NCI-H2227 treated with DMSO at 0.1 percent for 48 hours (cell line): ENCODE measurements at regions not wholly inside any gene's neighbourhood (a gene's known extent, or its start where the extent isn't known, plus 50 kb on each side); places are given as distances from the start of the nearest gene placed in this dataset.

Experiments used
- DNase-seq: peaks from one replicate; lab custom pipeline; 2025; lab: John Stamatoyannopoulos, UW

GRCh38 chr1:8115031-8115768 lies 89.1 kb upstream of the ERRFI1 start:
- DNase-seq: no peak

GRCh38 chr1:8113262-8114220 lies 87.4 kb upstream of the ERRFI1 start:
- no peak for DNase-seq

DNA sequence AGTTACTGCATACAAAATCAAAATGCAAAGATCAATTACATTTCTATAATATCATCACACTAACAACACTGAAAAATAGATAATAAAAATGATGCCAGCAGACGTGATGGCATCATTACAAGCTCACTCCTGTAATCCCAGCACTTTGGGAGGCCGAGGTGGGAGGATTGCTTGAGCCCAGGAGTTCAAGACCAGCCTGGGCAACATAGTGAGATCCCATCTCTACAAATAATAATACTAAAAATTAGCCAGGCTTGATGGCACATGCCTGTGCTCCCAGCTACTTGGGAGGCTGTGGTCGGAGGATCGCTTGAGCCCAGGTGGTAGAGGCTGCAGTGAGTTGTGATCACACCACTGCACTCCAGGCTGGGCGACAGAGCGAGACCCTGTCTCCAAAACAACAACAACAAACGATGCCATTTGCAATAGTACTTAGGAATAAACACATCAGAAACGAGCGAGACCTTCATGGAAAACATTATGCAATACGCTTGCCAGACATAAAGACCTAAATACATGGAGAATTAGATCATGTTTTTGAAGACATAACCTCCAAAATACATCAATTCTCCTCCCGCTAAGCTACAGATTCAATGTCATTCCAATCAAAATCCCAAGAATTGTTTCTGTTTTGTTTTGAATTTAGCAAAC lies 86.6 kb upstream of the ERRFI1 start:
- DNase-seq: no peak

GRCh38 chr1:8111560-8111959 lies 85.5 kb upstream of the ERRFI1 start:
- no peak for DNase-seq

GRCh38 chr1:8109216-8109615 lies 83.1 kb upstream of the ERRFI1 start:
- DNase-seq: no peak

DNA sequence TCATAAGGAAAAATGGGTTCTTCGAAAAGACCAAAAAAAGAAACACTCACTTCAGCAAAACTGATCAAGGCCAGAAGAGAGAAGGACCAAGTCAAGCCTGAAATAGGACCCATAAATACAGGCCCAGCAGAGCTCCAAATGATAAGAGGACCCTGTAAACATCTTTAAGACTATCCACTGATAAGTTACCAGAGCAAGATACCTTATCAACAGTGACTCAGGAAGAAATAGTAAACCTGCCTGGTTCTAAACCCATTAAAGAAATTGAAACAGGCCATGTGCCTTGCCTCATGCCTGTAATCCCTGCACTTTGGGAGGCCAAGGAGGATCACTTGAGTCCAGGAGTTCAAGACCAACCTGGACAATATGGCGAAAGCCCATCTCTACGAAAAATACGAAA lies 81.8 kb upstream of the ERRFI1 start:
- DNase-seq: no peak

GRCh38 chr1:8104278-8105236 lies 78.4 kb upstream of the ERRFI1 start:
- no peak for DNase-seq

- DNase-seq: no peak
Observed at GRCh38 chr1:8097908-8098307, 71.8 kb upstream of the ERRFI1 start.

GRCh38 chr1:8097077-8097799 lies 71.1 kb upstream of the ERRFI1 start:
- peak; percentile 33 for DNase-seq

DNA sequence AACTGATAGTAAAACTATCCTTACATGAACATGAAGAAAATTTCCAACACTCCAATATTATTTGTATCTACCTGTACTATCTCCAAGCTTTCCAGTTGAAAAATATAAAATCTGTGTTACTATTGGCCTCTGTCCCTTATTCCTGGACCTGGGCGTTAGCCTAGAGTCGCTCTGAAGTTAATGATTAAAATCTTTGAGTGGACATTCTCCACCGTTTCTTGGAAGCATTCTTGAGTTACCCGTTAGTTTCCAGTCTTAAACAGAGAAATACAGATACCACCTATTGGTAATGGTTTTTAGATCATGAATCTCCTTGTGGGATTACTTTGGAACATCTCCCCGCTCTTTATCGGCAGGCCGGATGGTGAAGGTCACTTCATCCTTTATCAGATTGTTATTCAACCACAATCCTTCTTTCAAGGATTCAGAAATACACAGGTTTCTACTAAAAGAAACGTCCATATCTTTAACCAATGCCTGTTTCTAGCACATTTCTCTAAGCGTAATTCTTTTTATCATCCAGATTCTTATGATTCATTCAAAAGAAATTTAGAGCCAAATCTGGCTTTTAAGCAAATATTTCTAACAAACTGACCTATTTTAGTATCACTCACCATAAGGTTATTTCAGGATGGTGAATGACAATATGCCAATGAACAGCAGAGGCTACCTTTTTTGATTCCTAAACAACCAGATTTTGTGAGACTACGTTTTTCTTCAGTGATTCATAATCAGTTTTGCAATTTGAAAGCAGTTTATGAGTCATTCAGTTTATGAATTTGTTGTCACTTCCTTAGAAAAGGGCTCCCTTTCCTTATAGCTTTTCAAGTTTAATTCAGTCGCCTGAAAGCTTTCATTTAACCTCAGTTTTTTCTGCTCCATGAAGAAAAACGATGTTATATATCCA lies 70.2 kb upstream of the ERRFI1 start:
- DNase-seq: no peak

DNA sequence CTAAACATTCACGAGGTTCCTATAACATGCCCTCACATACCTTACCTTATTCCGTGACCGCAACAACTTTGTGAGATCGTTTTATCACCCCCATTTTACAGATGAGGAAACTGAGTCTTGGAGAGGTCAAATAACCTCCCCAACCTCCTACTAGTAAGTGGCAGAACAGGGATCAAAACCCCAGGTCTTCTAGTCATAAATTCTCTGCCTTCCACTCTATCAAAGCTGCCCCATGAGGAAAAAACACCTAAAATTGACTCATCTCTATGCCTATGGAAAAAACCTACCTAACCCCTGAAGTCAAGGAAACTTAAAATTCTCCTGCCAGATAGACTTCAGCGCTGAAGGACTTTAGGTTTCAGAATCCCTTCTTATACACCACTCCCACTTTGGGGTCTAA lies 69.5 kb upstream of the ERRFI1 start:
- no peak for DNase-seq

- no peak for DNase-seq
Observed at GRCh38 chr1:8094481-8095241, 68.6 kb upstream of the ERRFI1 start.

- no peak for DNase-seq
Observed at GRCh38 chr1:8093221-8093980, 67.3 kb upstream of the ERRFI1 start.

DNA sequence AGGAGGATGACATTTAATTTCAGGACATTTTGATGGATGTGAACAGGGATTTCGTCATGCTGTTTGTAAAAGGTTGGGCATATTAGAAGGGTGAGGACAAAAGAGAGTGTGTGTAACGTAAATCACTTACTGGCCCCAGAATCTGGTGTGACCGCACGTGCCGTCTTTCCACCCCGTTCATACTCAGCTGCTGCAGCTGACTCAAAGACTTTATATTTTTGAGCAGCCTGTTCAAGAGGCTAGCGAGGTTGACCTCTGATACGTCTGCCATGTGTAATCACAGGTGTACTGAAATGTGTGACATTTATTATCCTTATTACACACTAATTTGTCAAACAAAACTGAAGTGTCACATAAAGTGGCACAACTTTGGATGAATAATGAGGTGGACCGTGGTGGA lies 66.5 kb upstream of the ERRFI1 start:
- DNase-seq: peak; percentile 78

DNA sequence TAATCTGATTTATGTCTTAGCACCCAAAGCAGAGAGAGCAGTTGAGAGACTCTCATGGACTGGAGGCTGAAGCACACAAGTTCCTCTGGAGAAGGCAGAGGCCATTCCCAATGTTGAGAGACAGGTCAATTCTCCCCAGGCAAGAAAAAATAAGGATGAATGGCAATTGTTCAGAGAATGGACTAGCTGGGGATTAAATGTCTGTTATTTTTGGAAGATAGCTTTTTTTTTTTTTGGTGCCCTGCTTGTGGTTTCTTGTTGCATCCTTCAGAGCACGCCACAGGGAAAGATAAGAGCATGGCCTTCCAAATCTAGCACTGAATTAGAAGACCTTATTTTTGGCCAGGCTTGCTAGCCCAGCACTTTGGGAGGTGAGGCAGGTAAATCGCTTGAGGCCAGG lies 65.6 kb upstream of the ERRFI1 start:
- DNase-seq: no peak

GRCh38 chr1:8090241-8090702 lies 64.2 kb upstream of the ERRFI1 start:
- no peak for DNase-seq

GRCh38 chr1:8089535-8090228 lies 63.6 kb upstream of the ERRFI1 start:
- no peak for DNase-seq

DNA sequence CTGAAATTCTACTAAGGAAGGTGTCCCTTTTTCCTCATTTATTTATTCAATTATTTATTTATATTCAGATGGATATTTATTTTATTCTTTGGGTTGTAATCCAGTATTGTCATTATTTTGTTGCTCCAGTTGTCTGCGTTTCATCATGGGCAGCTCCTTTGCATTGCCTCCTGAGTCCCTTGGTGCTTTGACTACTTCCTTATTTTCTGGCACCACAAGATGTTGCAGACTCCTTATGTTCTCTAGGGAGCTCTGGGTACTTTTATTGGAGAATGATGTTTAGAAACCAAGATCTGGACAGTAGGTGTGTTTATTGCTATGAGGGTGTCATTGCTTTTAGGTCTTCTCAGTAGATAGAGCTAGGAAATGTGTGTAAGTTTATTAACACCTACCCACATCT lies 59.9 kb upstream of the ERRFI1 start:
- DNase-seq: no peak
